ENCODE measurements at regions not wholly inside any gene's neighbourhood (a gene's known extent, or its start where the extent isn't known, plus 50 kb on each side); places are given as distances from the start of the nearest gene placed in this dataset.

DNA sequence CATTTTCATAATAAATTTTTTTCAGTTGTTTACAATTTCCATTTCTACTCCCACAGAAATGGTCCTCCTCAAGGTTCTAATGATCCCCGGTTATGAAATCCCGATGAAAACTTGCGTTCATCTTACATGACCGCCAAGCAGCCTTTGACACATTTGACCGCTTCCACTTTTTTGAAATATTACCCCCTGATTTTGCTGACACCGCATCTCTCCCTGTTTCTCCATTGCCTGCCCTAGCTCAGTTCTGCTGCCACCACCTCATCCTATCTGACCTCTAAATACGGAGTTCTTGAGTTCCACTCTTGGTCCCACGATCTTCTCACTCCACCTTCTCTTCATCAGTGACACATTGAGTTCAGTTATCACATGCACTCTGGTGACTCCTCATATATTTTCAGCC lies 74.1 kb downstream of the SLC35B3 start:
- Histone ChIP-seq H3K27ac (no peak overlapping the region), H3K9me3 (replicated peaks in 1 of 11) (no peaks in the 10 kb centered on the region), H4K20me1 (no peaks in the 10 kb centered on the region), H3K4me3 (no peak overlapping the region), H3K27me3 (no peaks in the 10 kb centered on the region), H3K4me1 (no peaks in the 10 kb centered on the region), H3K4me2 (no peak overlapping the region), H3K9ac (no peak overlapping the region), H3K36me3 (no peaks in the 10 kb centered on the region)
- no peak for TF ChIP-seq Cebpa-rat (IDR thresholded peaks at IDR 0.05)

DNA sequence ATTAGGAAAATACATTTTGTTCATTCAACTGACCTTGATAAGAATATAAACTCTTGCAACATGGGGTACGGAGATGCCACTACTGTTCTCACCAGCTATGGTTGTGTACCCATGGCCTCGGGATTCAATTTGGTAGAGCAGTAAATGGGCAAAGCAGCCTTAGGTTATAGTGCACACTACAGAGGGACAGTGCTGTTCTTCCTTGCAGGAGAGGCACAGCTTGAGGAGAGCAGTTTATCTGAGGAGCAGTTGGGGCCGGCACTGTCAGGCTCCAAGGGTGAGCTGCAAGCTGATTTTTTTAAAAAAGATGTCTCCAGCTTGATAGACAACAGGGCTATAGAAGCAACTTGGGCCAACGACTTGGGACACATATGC lies 82.4 kb downstream of the SLC35B3 start:
- H3K9me3 ChIP-seq (replicated peaks in 1 of 11): no peaks in the 10 kb centered on the region
- no peak overlapping the region for H3K9ac ChIP-seq
- H3K4me3 ChIP-seq: no peak overlapping the region
- H4K20me1 ChIP-seq: no peaks in the 10 kb centered on the region
- H3K36me3 ChIP-seq: no peaks in the 10 kb centered on the region
- no peaks in the 10 kb centered on the region for H3K4me1 ChIP-seq
- no peak for TF ChIP-seq Cebpa-rat (IDR thresholded peaks at IDR 0.05)
- H3K4me2 ChIP-seq: no peak overlapping the region
- no peak overlapping the region for H3K27ac ChIP-seq
- H3K27me3 ChIP-seq: no peaks in the 10 kb centered on the region

DNA sequence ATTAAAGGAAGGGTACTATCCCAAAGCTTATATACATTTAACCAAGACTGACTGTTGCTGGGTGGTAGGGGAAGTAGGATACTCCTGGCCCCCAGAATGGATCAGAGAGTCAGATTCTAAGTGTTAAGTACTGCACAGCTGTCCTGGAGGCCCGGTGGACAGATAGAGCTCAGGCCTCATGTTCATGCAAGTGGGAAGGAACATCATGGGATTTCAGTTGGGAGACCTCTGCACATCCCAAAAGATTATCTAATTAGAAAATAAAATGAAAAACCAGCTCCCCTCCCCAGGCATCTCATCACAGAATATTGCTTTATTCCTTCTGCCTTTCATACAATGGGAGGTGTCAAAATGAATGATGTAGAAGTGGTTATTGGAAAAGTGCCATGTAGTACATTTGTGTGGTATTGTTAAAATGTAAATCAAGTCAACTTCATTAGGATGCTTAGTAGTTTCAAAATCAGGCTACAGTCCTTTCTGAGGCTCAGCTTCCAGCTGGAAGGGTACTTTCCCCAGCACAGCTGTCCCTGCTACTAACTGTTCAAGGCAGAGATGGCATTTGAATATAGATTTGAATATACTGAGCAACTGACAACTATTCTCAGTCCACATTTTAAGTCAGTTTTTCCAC lies 82.9 kb downstream of the SLC35B3 start:
- Histone ChIP-seq H3K36me3 (no peaks in the 10 kb centered on the region), H3K4me1 (no peaks in the 10 kb centered on the region), H4K20me1 (no peaks in the 10 kb centered on the region), H3K27me3 (no peaks in the 10 kb centered on the region), H3K9me3 (replicated peaks in 1 of 11) (peaks cover 0 to 2% (median 0%) of the 10 kb centered on the region in 11 experiments; a peak in 3 of 22 replicates), H3K4me3 (no peak overlapping the region), H3K4me2 (no peak overlapping the region), H3K9ac (no peak overlapping the region), H3K27ac (no peak overlapping the region)
- no peak for TF ChIP-seq Cebpa-rat (IDR thresholded peaks at IDR 0.05)

DNA sequence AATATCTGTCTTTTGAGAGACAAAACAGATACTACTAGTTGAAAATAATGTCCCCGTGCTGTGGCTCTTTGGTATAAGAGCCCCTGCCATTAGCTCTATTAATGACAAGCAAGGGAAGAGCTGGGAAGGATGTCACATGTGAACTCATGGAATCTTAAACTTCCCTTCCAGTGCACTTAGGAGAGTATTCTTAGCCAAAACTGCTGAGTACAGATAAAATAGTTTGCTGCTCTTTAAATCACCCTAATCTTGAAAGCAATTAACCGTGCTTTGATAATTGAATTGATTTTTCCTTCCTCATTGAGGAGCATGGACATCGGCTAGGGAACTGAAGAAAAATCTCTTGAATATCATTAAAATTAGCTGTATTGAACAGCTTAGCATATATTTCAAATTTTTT lies 91.7 kb downstream of the SLC35B3 start:
- H3K4me2 ChIP-seq: no peak overlapping the region
- no peaks in the 10 kb centered on the region for H3K4me1 ChIP-seq
- no peaks in the 10 kb centered on the region for H3K27me3 ChIP-seq
- H3K9ac ChIP-seq: no peak overlapping the region
- no peaks in the 10 kb centered on the region for H4K20me1 ChIP-seq
- no peak overlapping the region for H3K4me3 ChIP-seq
- H3K27ac ChIP-seq: no peak overlapping the region
- peaks cover 4 to 17% (median 14%) of the 10 kb centered on the region in 11 experiments; a peak in 12 of 22 replicates for H3K9me3 ChIP-seq (replicated peaks in 1 of 11)
- TF ChIP-seq Cebpa-rat (IDR thresholded peaks at IDR 0.05): no peak
- no peaks in the 10 kb centered on the region for H3K36me3 ChIP-seq

DNA sequence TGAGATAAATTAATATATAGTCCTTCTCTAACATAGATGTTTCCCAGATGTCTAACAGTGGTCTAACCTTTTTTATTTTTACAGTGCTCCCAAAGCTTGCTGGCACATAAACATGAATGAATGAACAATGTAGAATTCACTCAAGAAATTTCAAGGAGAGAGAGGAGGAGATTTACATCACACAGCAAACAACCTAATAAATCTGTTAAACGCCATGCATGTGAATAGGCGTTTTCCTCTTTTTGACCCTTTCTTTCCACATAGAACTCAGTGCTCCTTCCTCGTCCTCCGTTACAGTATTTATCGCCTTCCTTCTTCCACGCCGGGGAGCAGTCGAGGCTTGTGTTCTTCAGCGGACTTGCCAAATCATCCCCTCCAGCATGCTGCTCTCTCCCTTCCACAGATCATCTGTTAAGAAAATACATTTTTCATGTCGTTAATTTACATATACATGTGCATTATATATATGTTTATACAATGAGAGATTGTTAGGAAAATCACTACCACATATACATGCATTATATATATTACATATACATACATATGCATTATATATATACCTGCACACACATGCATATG lies 93.0 kb downstream of the SLC35B3 start:
- no peaks in the 10 kb centered on the region for H3K27me3 ChIP-seq
- peaks cover 4 to 14% (median 13%) of the 10 kb centered on the region in 11 experiments; a peak in 12 of 22 replicates for H3K9me3 ChIP-seq (replicated peaks in 1 of 11)
- no peak for TF ChIP-seq Cebpa-rat (IDR thresholded peaks at IDR 0.05)
- H3K36me3 ChIP-seq: no peaks in the 10 kb centered on the region
- H3K27ac ChIP-seq: no peak overlapping the region
- no peaks in the 10 kb centered on the region for H4K20me1 ChIP-seq
- H3K4me2 ChIP-seq: no peak overlapping the region
- H3K4me1 ChIP-seq: no peaks in the 10 kb centered on the region
- H3K9ac ChIP-seq: no peak overlapping the region
- H3K4me3 ChIP-seq: no peak overlapping the region

DNA sequence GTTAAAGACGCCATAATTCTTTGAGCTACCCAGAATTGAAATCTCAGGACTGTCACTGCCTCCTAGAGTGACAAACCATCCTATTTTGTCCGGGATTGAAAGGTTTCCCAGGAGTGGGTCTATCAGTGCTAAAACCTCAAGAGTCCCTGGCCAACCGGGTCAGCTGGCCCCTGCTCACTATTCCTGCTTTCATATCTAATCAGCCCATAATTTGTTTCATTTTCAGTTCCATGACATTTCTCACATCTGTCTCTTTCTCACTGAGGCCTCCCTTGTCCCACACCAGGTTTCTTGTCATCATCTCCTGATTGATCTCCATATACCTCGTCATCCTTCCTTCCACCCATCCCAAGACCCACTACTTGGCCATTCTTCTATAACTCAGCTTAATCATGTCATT lies 98.2 kb downstream of the SLC35B3 start:
- Histone ChIP-seq H3K4me2 (no peak overlapping the region), H3K27me3 (no peaks in the 10 kb centered on the region), H3K27ac (no peak overlapping the region), H3K9ac (no peak overlapping the region), H3K36me3 (no peaks in the 10 kb centered on the region), H3K9me3 (replicated peaks in 1 of 11) (no peaks in the 10 kb centered on the region), H3K4me1 (no peaks in the 10 kb centered on the region), H3K4me3 (no peak overlapping the region), H4K20me1 (no peaks in the 10 kb centered on the region)
- TF ChIP-seq Cebpa-rat (IDR thresholded peaks at IDR 0.05): no peak

DNA sequence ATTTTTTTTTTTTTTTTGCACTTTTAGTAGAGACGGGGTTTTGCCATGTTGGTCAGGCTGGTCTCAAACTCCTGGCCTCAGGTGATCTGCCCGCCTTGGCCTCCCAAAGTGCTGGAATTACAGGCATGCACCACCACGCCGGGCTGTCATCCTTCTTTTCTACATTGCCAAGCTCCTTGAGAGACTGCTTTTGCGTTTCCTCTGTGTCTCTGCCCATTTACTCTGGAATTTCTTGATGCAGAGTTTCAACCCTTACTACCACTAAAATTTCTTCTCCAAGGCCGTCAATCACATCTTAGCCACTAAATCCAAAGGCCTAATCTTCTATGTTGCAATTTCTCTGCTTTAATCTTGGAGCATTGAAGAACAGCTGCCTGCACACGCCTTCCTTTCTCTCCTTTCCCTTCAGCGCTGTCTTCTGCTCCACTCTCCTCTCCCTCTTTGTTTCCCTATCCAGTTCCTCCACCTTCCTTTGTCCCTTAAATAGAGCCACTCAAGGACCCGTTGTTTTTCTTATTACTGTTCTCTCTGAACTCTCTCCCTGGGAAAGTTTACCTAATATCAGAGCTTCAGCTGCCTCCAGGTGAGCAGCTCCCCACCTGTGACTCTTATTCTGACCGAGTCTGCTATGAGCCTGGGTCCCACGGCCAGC lies 98.8 kb downstream of the SLC35B3 start:
- Histone ChIP-seq H3K27ac (no peak overlapping the region), H3K4me2 (no peak overlapping the region), H3K27me3 (no peaks in the 10 kb centered on the region), H3K9ac (no peak overlapping the region), H3K4me1 (no peaks in the 10 kb centered on the region), H3K9me3 (replicated peaks in 1 of 11) (no peaks in the 10 kb centered on the region), H3K4me3 (no peak overlapping the region), H4K20me1 (no peaks in the 10 kb centered on the region), H3K36me3 (no peaks in the 10 kb centered on the region)
- TF ChIP-seq Cebpa-rat (IDR thresholded peaks at IDR 0.05): no peak

DNA sequence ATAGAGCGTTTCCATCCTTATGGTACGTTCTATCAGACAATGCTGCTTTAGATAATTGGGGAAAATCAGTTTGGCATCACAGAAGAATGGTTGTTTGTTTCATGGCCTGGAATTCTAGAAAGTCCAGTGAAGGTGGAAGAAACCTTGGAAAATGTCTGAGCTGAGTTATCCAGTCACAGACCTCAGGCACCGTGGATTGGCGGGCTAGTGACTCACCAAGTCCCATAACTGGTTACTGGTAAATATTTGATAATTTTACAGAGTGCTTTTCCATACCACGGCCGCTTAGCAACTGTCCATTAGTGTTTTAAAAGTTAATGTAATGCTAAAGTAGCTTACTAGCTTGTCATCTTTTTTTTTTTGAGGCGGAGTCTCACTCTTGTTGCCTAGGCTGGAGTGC lies 99.4 kb downstream of the SLC35B3 start:
- TF ChIP-seq Cebpa-rat (IDR thresholded peaks at IDR 0.05): no peak
- no peak overlapping the region for H3K4me2 ChIP-seq
- no peaks in the 10 kb centered on the region for H3K4me1 ChIP-seq
- H3K27ac ChIP-seq: no peak overlapping the region
- no peak overlapping the region for H3K9ac ChIP-seq
- no peaks in the 10 kb centered on the region for H3K9me3 ChIP-seq (replicated peaks in 1 of 11)
- no peaks in the 10 kb centered on the region for H4K20me1 ChIP-seq
- no peaks in the 10 kb centered on the region for H3K27me3 ChIP-seq
- H3K36me3 ChIP-seq: no peaks in the 10 kb centered on the region
- H3K4me3 ChIP-seq: no peak overlapping the region

DNA sequence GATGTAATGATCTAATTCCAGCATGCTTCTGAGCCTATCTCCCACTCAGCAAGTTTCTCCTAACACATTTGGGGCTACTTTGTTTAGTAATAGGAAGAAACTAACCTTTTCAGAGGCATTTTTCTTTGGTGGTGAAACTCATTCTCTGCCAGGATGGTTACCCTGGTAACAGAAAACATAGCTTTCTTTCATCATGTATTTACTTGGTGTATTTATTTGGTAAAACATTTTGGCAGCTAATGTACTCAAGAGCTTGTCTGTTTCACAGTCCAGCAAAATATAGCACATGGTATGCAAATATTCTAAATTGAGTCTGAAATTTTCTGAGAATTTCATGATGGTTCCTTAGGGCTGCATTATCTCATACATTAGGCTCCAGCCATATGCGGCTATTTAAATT lies 100.0 kb downstream of the SLC35B3 start:
- H3K4me1 ChIP-seq: no peaks in the 10 kb centered on the region
- no peak overlapping the region for H3K4me3 ChIP-seq
- no peak overlapping the region for H3K9ac ChIP-seq
- H3K27me3 ChIP-seq: no peaks in the 10 kb centered on the region
- H4K20me1 ChIP-seq: no peaks in the 10 kb centered on the region
- no peak overlapping the region for H3K4me2 ChIP-seq
- H3K27ac ChIP-seq: no peak overlapping the region
- no peaks in the 10 kb centered on the region for H3K36me3 ChIP-seq
- no peaks in the 10 kb centered on the region for H3K9me3 ChIP-seq (replicated peaks in 1 of 11)
- TF ChIP-seq Cebpa-rat (IDR thresholded peaks at IDR 0.05): no peak

DNA sequence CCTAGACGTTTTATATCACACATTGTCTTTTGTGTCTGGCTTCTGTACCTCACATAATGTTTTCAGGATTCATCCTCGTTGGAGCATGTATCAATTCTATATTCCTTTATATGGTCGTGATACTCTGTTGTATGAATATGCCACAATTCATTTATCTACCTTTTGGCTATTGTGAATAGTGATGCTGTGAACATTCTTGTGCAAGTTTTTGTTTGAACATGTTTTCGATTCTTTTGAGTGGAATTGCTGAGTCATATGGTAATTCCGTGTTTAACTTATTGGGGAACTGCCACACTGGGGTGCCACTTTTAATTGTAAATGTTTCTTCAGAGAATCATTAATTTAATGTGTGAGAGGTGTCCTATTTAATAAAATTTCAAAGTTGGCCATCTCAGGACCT lies 101.2 kb downstream of the SLC35B3 start:
- Histone ChIP-seq H3K9ac (no peak overlapping the region), H3K4me2 (no peak overlapping the region), H3K4me3 (no peak overlapping the region), H3K27me3 (no peaks in the 10 kb centered on the region), H3K9me3 (replicated peaks in 1 of 11) (no peaks in the 10 kb centered on the region), H3K36me3 (no peaks in the 10 kb centered on the region), H4K20me1 (no peaks in the 10 kb centered on the region), H3K4me1 (no peaks in the 10 kb centered on the region), H3K27ac (no peak overlapping the region)
- TF ChIP-seq Cebpa-rat (IDR thresholded peaks at IDR 0.05): no peak
